IMR-90 (cell line): ENCODE measurements at regions not wholly inside any gene's neighbourhood (a gene's known extent, or its start where the extent isn't known, plus 50 kb on each side); places are given as distances from the start of the nearest gene placed in this dataset.

ENCODE experiments used
- ATAC-seq: fragments of 200-7000 bp; cut with Tn5 transposase; 2 replicates; pipeline ENCODE4 v1.9.1; 2020; ENCODE audit warnings: low read depth, mild to moderate bottlenecking, moderate library complexity
- BruUV-seq: library from RNA; stranded (reverse); fragments of 400-500 nt; replicated peaks from 2 replicates; lab custom pipeline; 2021; lab: Mats Ljungman, UMichigan
- CTCF ChIA-PET: fragments of 300-600 bp; formaldehyde crosslinking; extraction: SDS; loops from one replicate; lab custom pipeline; 2021; ENCODE audit warnings: antibody characterized with exemption; lab: Yijun Ruan, JAX
- POLR2A ChIA-PET: fragments of 300-600 bp; sonication (Branson Sonifier 250); formaldehyde crosslinking; loops from one replicate; lab custom pipeline; 2022; ENCODE audit warnings: antibody characterized with exemption; ENCODE audit not compliant: unreplicated experiment; lab: Charles Lee
- DNase-seq: peaks from one replicate; pipeline ENCODE4 v3.0.0; 2013
- H2AFZ ChIP-seq: replicated peaks from 2 replicates; pipeline ENCODE3; 2013; ENCODE audit warnings: low read length, mild to moderate bottlenecking; ENCODE audit not compliant: poor library complexity
- H2AK5ac ChIP-seq: 2 replicates; pipeline ENCODE4 v1.6.1; 2013; ENCODE audit warnings: low read depth, low read length, inconsistent platforms
- H2AK9ac ChIP-seq: replicated peaks from 2 replicates; pipeline ENCODE3; 2013; ENCODE audit warnings: mild to moderate bottlenecking, low read depth, low read length, moderate library complexity; ENCODE audit not compliant: poor library complexity
- H2BK120ac ChIP-seq: 2 replicates; pipeline ENCODE4 v1.6.1; 2013; ENCODE audit warnings: low read depth, low read length, inconsistent platforms
- H2BK15ac ChIP-seq: 3 replicates; pipeline ENCODE4 v1.6.1; 2013; ENCODE audit warnings: low read depth, low read length, inconsistent platforms
- H2BK20ac ChIP-seq: 2 replicates; pipeline ENCODE4 v1.6.1; 2013; ENCODE audit warnings: low read depth, mild to moderate bottlenecking, inconsistent platforms, low read length, moderate library complexity
- H2BK5ac ChIP-seq: 2 replicates; pipeline ENCODE4 v1.6.1; 2013; ENCODE audit warnings: mild to moderate bottlenecking, low read depth, low read length, inconsistent platforms; ENCODE audit not compliant: poor library complexity, severe bottlenecking
- H3K14ac ChIP-seq: replicated peaks from 2 replicates; pipeline ENCODE4 v1.6.1; 2013; ENCODE audit warnings: low read depth, low read length, inconsistent platforms
- H3K18ac ChIP-seq: 2 replicates; pipeline ENCODE4 v1.6.1; 2013; ENCODE audit warnings: low read depth, low read length, control low read depth
- H3K23ac ChIP-seq: 2 replicates; pipeline ENCODE4 v1.6.1; 2013; ENCODE audit warnings: low read depth, low read length, inconsistent platforms
- H3K27ac ChIP-seq: 2 replicates; pipeline ENCODE4 v1.5.1; 2013; ENCODE audit warnings: mild to moderate bottlenecking, control low read depth, low read length; ENCODE audit not compliant: insufficient read depth
- H3K27me3 ChIP-seq: 2 replicates; pipeline ENCODE4 v1.6.1; 2013; ENCODE audit warnings: low read length; ENCODE audit not compliant: control insufficient read depth, insufficient read depth
- H3K36me3 ChIP-seq: 2 replicates; pipeline ENCODE4 v1.6.1; 2013; ENCODE audit warnings: low read length, mixed read lengths; ENCODE audit not compliant: control insufficient read depth, insufficient read depth
- H3K4ac ChIP-seq: 2 replicates; pipeline ENCODE4 v1.6.1; 2013; ENCODE audit warnings: low read depth, low read length, inconsistent platforms
- H3K4me1 ChIP-seq: 2 replicates; pipeline ENCODE4 v1.6.1; 2013; ENCODE audit warnings: low read length, mixed read lengths; ENCODE audit not compliant: control insufficient read depth, insufficient read depth
- H3K4me2 ChIP-seq: 2 replicates; pipeline ENCODE4 v1.6.1; 2013; ENCODE audit warnings: low read depth, mild to moderate bottlenecking, control low read depth, low read length, moderate library complexity
- H3K4me3 ChIP-seq: 2 replicates; pipeline ENCODE4 v1.5.1; 2013; ENCODE audit warnings: low read depth, mild to moderate bottlenecking, control low read depth, low read length, moderate library complexity; ENCODE audit not compliant: insufficient read depth
- H3K56ac ChIP-seq: 2 replicates; pipeline ENCODE4 v1.6.1; 2013; ENCODE audit warnings: low read length, inconsistent platforms; ENCODE audit not compliant: insufficient read depth; ENCODE audit errors: extremely low read depth
- H3K79me1 ChIP-seq, 2 experiments: 2 replicates each; pipeline ENCODE4 v1.6.1; 2013; ENCODE audit warnings: low read length in 2 of 2, inconsistent platforms in 1 of 2, low read depth in 1 of 2
- H3K9ac ChIP-seq: 2 replicates; pipeline ENCODE4 v1.6.1; 2013; ENCODE audit warnings: low read depth, low read length, control low read depth
- H3K9me1 ChIP-seq: 2 replicates; pipeline ENCODE4 v1.6.1; 2013; ENCODE audit warnings: low read length, inconsistent platforms; ENCODE audit not compliant: insufficient read depth
- H3K9me3 ChIP-seq: 2 replicates; pipeline ENCODE4 v1.6.1; 2013; ENCODE audit warnings: low read length; ENCODE audit not compliant: control insufficient read depth, insufficient read depth
- H4K20me1 ChIP-seq: 2 replicates; pipeline ENCODE4 v1.6.1; 2013; ENCODE audit warnings: low read length, inconsistent platforms; ENCODE audit not compliant: insufficient read depth
- H4K5ac ChIP-seq: 2 replicates; pipeline ENCODE4 v1.6.1; 2013; ENCODE audit warnings: mild to moderate bottlenecking, low read depth, low read length, control low read depth
- H4K8ac ChIP-seq, 2 experiments: 2 replicates each; pipeline ENCODE4 v1.6.1; 2013; ENCODE audit warnings: low read depth in 2 of 2, low read length in 2 of 2, control low read depth in 1 of 2, inconsistent platforms in 1 of 2
- H4K91ac ChIP-seq: 2 replicates; pipeline ENCODE4 v1.6.1; 2013; ENCODE audit warnings: low read depth, low read length, inconsistent platforms; ENCODE audit not compliant: insufficient read depth
- BHLHE40 ChIP-seq: fragments of 150-350 bp; IDR thresholded peaks from 2 replicates; pipeline ENCODE4 v1.6.1; 2016; ENCODE audit warnings: mild to moderate bottlenecking, low read depth, low read length
- CEBPB ChIP-seq: IDR thresholded peaks from 2 replicates; pipeline ENCODE4 v1.6.1; 2012; ENCODE audit warnings: low read depth, low read length, improper control_type of control experiment
- CHD1 ChIP-seq: IDR thresholded peaks from 2 replicates; pipeline ENCODE4 v1.6.1; 2012; ENCODE audit warnings: low read depth, low read length, improper control_type of control experiment
- CTCF ChIP-seq: conservative IDR thresholded peaks from 2 replicates; pipeline ENCODE4 v1.5.1; 2012; ENCODE audit warnings: mild to moderate bottlenecking, low read depth, low read length, improper control_type of control experiment
- FOS ChIP-seq: fragments of 150-350 bp; IDR thresholded peaks from 2 replicates; pipeline ENCODE4 v1.6.1; 2016; ENCODE audit warnings: low read depth, low read length
- MAFK ChIP-seq: IDR thresholded peaks from 2 replicates; pipeline ENCODE4 v1.6.1; 2012; ENCODE audit warnings: low read depth, low read length, improper control_type of control experiment
- MAZ ChIP-seq: IDR thresholded peaks from 2 replicates; pipeline ENCODE4 v1.6.1; 2012; ENCODE audit warnings: low read depth, mild to moderate bottlenecking, low read length, improper control_type of control experiment, moderate library complexity, borderline replicate concordance
- MXI1 ChIP-seq: IDR thresholded peaks from 2 replicates; pipeline ENCODE4 v1.6.1; 2012; ENCODE audit warnings: low read depth, mild to moderate bottlenecking, low read length, moderate library complexity, borderline replicate concordance
- NFE2L2 ChIP-seq: fragments of 150-350 bp; IDR thresholded peaks from 2 replicates; pipeline ENCODE4 v1.6.1; 2016; ENCODE audit warnings: low read depth, mild to moderate bottlenecking, low read length
- POLR2A ChIP-seq: IDR thresholded peaks from 2 replicates; pipeline ENCODE4 v1.6.1; 2012; ENCODE audit warnings: mild to moderate bottlenecking, low read depth, low read length
- RAD21 ChIP-seq: IDR thresholded peaks from 2 replicates; pipeline ENCODE4 v1.6.1; 2012; ENCODE audit warnings: low read length, improper control_type of control experiment
- RCOR1 ChIP-seq: IDR thresholded peaks from 2 replicates; pipeline ENCODE4 v1.6.1; 2012; ENCODE audit warnings: mild to moderate bottlenecking, low read length, improper control_type of control experiment; ENCODE audit not compliant: insufficient replicate concordance
- RFX5 ChIP-seq: IDR thresholded peaks from 2 replicates; pipeline ENCODE4 v1.8.0; 2012; ENCODE audit warnings: low read depth, mild to moderate bottlenecking, low read length, moderate library complexity
- SMC3 ChIP-seq: fragments of 150-350 bp; IDR thresholded peaks from 2 replicates; pipeline ENCODE4 v1.6.1; 2016; ENCODE audit warnings: low read depth, mild to moderate bottlenecking, antibody characterized with exemption, low read length, moderate library complexity
- USF2 ChIP-seq: fragments of 150-350 bp; IDR thresholded peaks from 2 replicates; pipeline ENCODE4 v1.6.1; 2017; ENCODE audit warnings: mild to moderate bottlenecking, antibody characterized with exemption, low read length, low read depth
- WGBS, 2 experiments: methylation state at CpG; one replicate each; pipeline versions ENCODE4 v1.1.5 to v1.1.7; 2013; ENCODE audit warnings: missing lambda C conversion rate in 2 of 2; ENCODE audit not compliant: insufficient read length in 1 of 2; ENCODE audit errors: extremely low coverage in 2 of 2; 5-methylcytosine and 5-hydroxymethylcytosine counted together
- dilution Hi-C: fragments of 300-500 bp; cut with HindIII; formaldehyde crosslinking; loops from one replicate; pipeline ENCODE4 v1.14.3; 2018; ENCODE audit warnings: low sequenced_read_pairs; ENCODE audit not compliant: unreplicated experiment
- in situ Hi-C: fragments of 300-500 bp; cut with MboI; formaldehyde crosslinking; loops from 3 replicates; pipeline ENCODE4 v1.14.3; 2019; ENCODE audit warnings: low sequenced_read_pairs, inconsistent platforms, mixed read lengths
- intact Hi-C: fragments of 100-400 bp; cut with micrococcal nuclease; formaldehyde crosslinking; loops from 2 replicates; pipeline ENCODE4 v1.10.0; 2022
- TF ChIP-seq, protein P1 (sequence below): fragments of 150-350 bp; IDR thresholded peaks from 2 replicates; pipeline ENCODE4 v1.6.1; 2016; ENCODE audit warnings: low read depth, mild to moderate bottlenecking, low read length, moderate library complexity, borderline replicate concordance

DNA sequence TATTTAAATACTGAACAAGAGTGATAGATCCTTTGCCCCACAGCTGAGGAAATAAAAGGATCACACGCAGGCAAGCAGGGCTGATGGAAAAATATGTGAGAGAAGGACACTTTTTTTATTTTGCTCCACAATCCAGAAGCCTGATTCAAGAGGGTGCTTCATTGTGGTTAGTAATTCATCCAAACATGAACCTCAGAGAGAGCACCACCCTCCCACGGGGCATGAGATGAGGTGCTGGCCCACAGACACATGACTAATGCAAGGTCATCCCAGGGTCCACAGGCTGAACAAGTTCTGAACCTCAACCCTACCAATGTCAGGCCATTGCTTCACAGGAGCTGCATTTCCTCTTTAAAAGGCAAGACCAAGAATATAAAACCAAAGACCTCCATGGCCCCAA lies 239.6 kb downstream of the MREG start:
- dilution Hi-C loops (no loop called here), intact Hi-C loops (no loop called here), in situ Hi-C loops (no loop called here)
- H3K4ac ChIP-seq: peak overlapping the region; percentile 84; the same call in 1 of the 2 replicates
- H3K36me3 ChIP-seq: no peaks in the 10 kb centered on the region
- 0 out of 2 replicates have a peak, but pooled peaks cover 3% of the 10 kb centered on the region for H3K9me1 ChIP-seq
- no CpG with 5 or more reads among the region's 2 CpGs for WGBS, 2 experiments
- no TSS peak for BruUV-seq
- H3K14ac ChIP-seq: no peak overlapping the region
- peak overlapping the region; percentile 71; the same call in 1 of the 2 replicates for H2BK20ac ChIP-seq
- DNase-seq: peak; percentile 94
- no peak overlapping the region for H3K23ac ChIP-seq
- H4K8ac ChIP-seq: peak overlapping the region in 1 of 2 experiments; percentile 69; a peak in 1 of 4 replicates
- ChIA-PET CTCF (interaction anchor here (0.7 to 1.0 kb wide), 2 partner anchors 308 to 319 kb away, joined by 3 read pairs; no protein-coding TSS in a partner anchor), POLR2A (no interaction called here)
- H3K79me1 ChIP-seq: no peaks in the 10 kb centered on the region
- H2AFZ ChIP-seq: no peak overlapping the region
- ATAC-seq: peak; percentile 85
- no peak overlapping the region for H3K4me3 ChIP-seq
- 0 out of 3 replicates have a peak overlapping the region, but pooled peaks have one; percentile 2 for H2BK15ac ChIP-seq
- 0 out of 2 replicates have a peak overlapping the region, but pooled peaks have one; percentile 14 for H4K91ac ChIP-seq
- no peaks in the 10 kb centered on the region for H4K20me1 ChIP-seq
- H3K9ac ChIP-seq: no peak overlapping the region
- H3K56ac ChIP-seq: no peak overlapping the region
- H3K27ac ChIP-seq: no peak overlapping the region
- H4K5ac ChIP-seq: no peak overlapping the region
- H3K9me3 ChIP-seq: no peaks in the 10 kb centered on the region
- H2AK9ac ChIP-seq: no peak overlapping the region
- H3K27me3 ChIP-seq: no peaks in the 10 kb centered on the region
- TF ChIP-seq BHLHE40: peak; percentile 61
- TF ChIP-seq MXI1: no peak
- TF ChIP-seq MAZ: 0 out of 2 replicates have a peak, but pooled peaks have one; percentile 48
- 0 out of 2 replicates have a peak, but pooled peaks have one; percentile 16 for TF ChIP-seq RAD21
- no peak for TF ChIP-seq CTCF
- no peak for TF ChIP-seq POLR2A
- TF ChIP-seq RCOR1: peak; percentile 84
- no peak for TF ChIP-seq NFE2L2
- TF ChIP-seq MAFK: peak; percentile 18; the same call in 1 of the 2 replicates
- TF ChIP-seq CHD1: no peak
- TF ChIP-seq, protein P1, sequence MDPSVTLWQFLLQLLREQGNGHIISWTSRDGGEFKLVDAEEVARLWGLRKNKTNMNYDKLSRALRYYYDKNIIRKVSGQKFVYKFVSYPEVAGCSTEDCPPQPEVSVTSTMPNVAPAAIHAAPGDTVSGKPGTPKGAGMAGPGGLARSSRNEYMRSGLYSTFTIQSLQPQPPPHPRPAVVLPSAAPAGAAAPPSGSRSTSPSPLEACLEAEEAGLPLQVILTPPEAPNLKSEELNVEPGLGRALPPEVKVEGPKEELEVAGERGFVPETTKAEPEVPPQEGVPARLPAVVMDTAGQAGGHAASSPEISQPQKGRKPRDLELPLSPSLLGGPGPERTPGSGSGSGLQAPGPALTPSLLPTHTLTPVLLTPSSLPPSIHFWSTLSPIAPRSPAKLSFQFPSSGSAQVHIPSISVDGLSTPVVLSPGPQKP: no peak
- no peak; the same call in 1 of the 2 replicates for TF ChIP-seq USF2
- peak; percentile 70 for TF ChIP-seq FOS
- peak; percentile 25; the same call in 1 of the 2 replicates for TF ChIP-seq SMC3
- TF ChIP-seq RFX5: no peak
- TF ChIP-seq CEBPB: peak; percentile 87
- peak overlapping the region; percentile 93; the same call in 1 of the 2 replicates for H2BK120ac ChIP-seq
- H3K18ac ChIP-seq: peak overlapping the region; percentile 33; the same call in 1 of the 2 replicates
- peak overlapping the region; percentile 65 for H2BK5ac ChIP-seq
- no peak overlapping the region for H2AK5ac ChIP-seq
- H3K4me2 ChIP-seq: no peak overlapping the region; the same call in 1 of the 2 replicates
- H3K4me1 ChIP-seq: peaks cover 14% of the 10 kb centered on the region
